Upper lobe of left lung (tissue), 4 donors: ENCODE measurements at regions not wholly inside any gene's neighbourhood (a gene's known extent, or its start where the extent isn't known, plus 50 kb on each side); places are given as distances from the start of the nearest gene placed in this dataset.

Experiments used
- POLR2A ChIP-seq, 4 donors: fragments of 450-650 bp; IDR thresholded peaks; one replicate each; pipeline ENCODE4 v1.5.1; 2016 to 2017; ENCODE audit warnings: antibody characterized with exemption in 4 of 4, mild to moderate bottlenecking in 2 of 4
- POLR2AphosphoS5 ChIP-seq, 2 donors: sonication (generic); formaldehyde crosslinking; IDR thresholded peaks; one replicate each; pipeline ENCODE4 v1.5.1; 2017; ENCODE audit warnings: antibody characterized with exemption in 2 of 2

DNA sequence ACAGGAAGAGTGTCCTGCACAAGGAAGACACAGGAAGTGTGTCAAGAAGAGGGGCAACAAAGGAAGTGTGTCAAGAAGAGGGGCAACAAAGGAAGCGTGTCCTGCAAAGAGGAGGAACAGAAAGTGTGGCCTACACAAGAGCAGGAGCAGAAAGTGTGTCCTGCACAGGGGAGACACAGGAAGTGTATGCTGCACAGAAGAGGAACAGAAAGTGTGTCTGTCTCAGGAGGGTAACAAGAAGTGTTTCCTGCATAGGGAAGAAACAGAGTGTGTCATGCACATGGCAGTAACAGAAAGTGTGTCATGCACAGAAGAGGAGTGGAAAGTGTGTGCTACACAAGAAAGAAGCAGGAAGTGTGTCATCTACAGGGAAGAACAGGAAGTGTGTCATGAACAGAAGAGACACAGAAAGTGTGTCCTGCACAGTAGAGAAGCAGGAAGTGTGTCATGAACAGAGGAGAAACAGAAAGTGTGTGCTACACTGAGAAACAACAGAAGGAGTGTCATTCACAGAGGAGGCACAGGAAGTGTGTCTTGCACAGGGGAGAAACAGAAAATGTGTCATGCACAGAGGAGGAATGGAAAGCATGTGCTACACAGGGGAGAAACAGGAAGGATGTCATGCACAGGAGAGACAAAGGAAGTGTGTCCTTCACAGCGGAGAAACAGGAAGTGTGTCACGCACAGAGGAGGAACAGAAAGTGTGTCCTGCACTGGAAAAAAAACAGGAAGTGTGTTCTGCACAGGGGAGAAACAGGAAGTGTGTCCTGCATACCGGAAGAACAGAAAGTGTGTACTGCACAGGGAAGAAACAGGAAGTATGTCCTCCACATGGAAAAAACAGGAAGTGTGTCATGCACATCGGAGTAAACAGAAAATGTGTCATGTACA is 526.4 kb upstream of the PRKX start:
- TF ChIP-seq POLR2A (IDR thresholded peaks at IDR 0.05): no peak
- no peak for TF ChIP-seq POLR2AphosphoS5 (IDR thresholded peaks at IDR 0.05)
